GM06990 (cell line): ENCODE measurements at regions not wholly inside any gene's neighbourhood (a gene's known extent, or its start where the extent isn't known, plus 50 kb on each side); places are given as distances from the start of the nearest gene placed in this dataset.

ENCODE experiments used
- DNase-seq: peaks from one replicate; pipeline ENCODE4 v3.0.0-alpha.2; 2011; ENCODE audit not compliant: insufficient read length; ENCODE audit errors: extremely low read depth
- H3K27me3 ChIP-seq: replicated peaks from 2 replicates; pipeline ENCODE4 v1.6.0; 2011; ENCODE audit warnings: low read length; ENCODE audit not compliant: control insufficient read depth, insufficient read depth
- H3K36me3 ChIP-seq: 2 replicates; pipeline ENCODE4 v1.5.1; 2011; ENCODE audit warnings: low read length; ENCODE audit not compliant: control insufficient read depth, insufficient read depth
- H3K4me3 ChIP-seq: replicated peaks from 2 replicates; pipeline ENCODE4 v1.5.1; 2011; ENCODE audit warnings: low read depth, mild to moderate bottlenecking, control low read depth, low read length
- CTCF ChIP-seq: IDR thresholded peaks from 2 replicates; pipeline ENCODE4 v1.5.1; 2011; ENCODE audit warnings: low read length, control low read depth, mild to moderate bottlenecking, inconsistent platforms; ENCODE audit not compliant: insufficient read depth, poor library complexity, severe bottlenecking

GRCh38 chr9:86443992-86444391 is 89.8 kb upstream of the TUT7 start:
- Histone ChIP-seq H3K4me3 (no peak overlapping the region), H3K36me3 (no peaks in the 10 kb centered on the region), H3K27me3 (no peaks in the 10 kb centered on the region)
- DNase-seq: no peak
- no peak for TF ChIP-seq CTCF

DNA sequence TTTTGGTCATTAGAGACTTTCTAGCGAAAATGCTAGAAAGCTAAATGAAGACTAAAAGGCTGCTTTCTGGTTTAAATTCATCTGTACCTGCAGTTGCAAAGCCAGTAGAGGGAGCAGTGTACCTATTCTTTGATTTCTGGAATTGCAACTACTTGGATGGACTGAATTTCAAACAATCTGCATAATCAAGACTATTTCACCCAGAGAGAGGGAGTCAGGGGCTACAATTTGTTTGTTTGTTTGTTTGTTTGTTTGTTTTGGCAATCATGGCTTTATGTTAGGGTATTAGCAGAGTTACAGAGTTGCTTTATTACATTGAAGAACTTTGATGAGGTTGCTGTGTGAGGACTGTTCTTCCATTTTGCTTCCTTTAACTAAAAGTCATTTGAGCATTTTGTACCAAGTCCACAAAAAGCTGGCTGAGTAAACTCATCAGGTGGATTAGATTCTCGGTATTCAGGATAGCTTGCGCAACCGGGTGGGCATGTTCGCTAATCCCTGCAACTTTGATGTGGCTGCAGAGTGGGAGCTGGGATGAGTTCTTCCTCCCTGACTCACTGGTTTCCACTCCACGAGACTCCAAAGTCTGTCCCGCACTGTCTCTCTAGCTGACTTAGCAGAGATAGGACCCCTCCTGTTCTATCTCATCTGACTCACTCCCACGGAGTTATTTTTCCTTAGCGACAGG is 80.0 kb upstream of the TUT7 start:
- TF ChIP-seq CTCF: peak; percentile 78
- H3K36me3 ChIP-seq: no peaks in the 10 kb centered on the region
- peak; percentile 6 for DNase-seq
- no peaks in the 10 kb centered on the region; the same call in 1 of the 2 replicates for H3K27me3 ChIP-seq
- H3K4me3 ChIP-seq: no peak overlapping the region

DNA sequence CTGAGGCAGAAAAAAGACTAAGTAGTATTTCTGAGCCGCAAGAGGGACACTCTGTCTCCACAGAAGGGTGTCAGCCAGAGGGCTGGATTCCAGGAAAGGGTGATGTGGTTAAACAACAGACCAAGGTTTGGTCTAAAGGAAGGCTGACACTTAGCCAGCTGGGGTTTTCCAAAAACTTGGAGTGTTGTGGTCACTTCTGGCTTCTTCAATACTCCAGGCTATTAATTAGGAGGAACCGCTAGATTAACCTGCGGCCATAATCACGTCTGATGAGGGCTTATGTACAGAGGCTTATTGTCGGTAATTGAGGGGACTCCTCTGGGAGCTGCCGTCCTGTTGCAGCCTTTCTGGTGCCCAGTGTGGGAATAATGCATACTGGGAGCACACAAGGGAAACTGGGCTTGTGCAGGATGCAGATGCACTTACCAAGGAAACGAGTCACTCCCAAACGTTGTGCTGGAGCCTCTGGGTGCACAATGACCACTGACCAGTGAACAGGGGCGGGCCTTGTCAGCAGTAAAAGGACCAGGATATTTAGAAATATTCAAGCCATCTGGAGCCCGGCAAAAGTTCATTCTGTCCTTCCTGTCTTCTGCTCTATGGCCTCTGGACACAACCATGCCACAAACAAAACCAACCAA is 70.2 kb upstream of the TUT7 start:
- Histone ChIP-seq H3K4me3 (no peak overlapping the region), H3K36me3 (no peaks in the 10 kb centered on the region), H3K27me3 (no peaks in the 10 kb centered on the region)
- no peak for TF ChIP-seq CTCF
- no peak for DNase-seq

- DNase-seq: no peak
- no peak overlapping the region for H3K4me3 ChIP-seq
- H3K36me3 ChIP-seq: no peaks in the 10 kb centered on the region
- TF ChIP-seq CTCF: peak; percentile 54
- no peaks in the 10 kb centered on the region; the same call in 1 of the 2 replicates for H3K27me3 ChIP-seq
These were observed 60.0 kb upstream of the TUT7 start for GRCh38 chr9:86413971-86414880.

DNA sequence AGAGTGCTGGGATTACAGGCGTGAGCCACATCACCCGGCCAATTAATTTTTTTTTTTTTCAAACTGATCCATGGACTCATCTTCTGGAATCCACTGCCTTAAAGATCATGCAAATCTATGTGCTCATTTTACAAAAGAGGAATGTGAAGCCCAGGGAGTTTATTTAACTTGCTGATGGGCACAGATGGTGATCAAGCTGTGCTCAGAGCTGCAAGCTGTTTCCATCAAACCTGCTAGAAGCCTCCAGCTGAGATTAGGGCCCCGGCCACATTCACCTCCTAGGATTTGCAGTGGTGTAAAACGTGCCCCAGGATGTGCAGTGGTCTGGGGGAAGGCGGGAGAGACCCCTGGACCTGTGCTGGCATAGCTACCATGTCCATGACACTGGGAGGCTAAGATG is 56.1 kb upstream of the TUT7 start:
- no peak for DNase-seq
- no peak overlapping the region for H3K4me3 ChIP-seq
- no peaks in the 10 kb centered on the region; the same call in 1 of the 2 replicates for H3K27me3 ChIP-seq
- TF ChIP-seq CTCF: no peak
- H3K36me3 ChIP-seq: no peaks in the 10 kb centered on the region
